ENCODE measurements at regions not wholly inside any gene's neighbourhood (a gene's known extent, or its start where the extent isn't known, plus 50 kb on each side); places are given as distances from the start of the nearest gene placed in this dataset.

- H3K27ac Mint-ChIP-seq, result no peak overlapping the region
- peaks cover 2% of the 10 kb centered on the region for H3K9me3 Mint-ChIP-seq (ENCODE audit: low read depth)
- no peak overlapping the region for H3K4me3 Mint-ChIP-seq
- no peak for ATAC-seq
- intact Hi-C loops (cut with DNase I, micrococcal nuclease), result no loop called here
- no peak for DNase-seq
- H3K4me1 Mint-ChIP-seq, result no peaks in the 10 kb centered on the region
- no peaks in the 10 kb centered on the region for H3K36me3 Mint-ChIP-seq (ENCODE audit: low read depth)
- ChIA-PET CTCF (no interaction called here), POLR2A (no interaction called here)
- H3K27me3 Mint-ChIP-seq, result peaks cover 3% of the 10 kb centered on the region
Observed at GRCh38 chr7:110607050-110607857, 483.7 kb upstream of the LRRN3 start.

- intact Hi-C loops (cut with DNase I, micrococcal nuclease), result no loop called here
- H3K36me3 Mint-ChIP-seq (ENCODE audit: low read depth), result no peaks in the 10 kb centered on the region
- H3K9me3 Mint-ChIP-seq (ENCODE audit: low read depth), result no peaks in the 10 kb centered on the region
- ATAC-seq, result no peak
- no peak overlapping the region for H3K27ac Mint-ChIP-seq
- no peaks in the 10 kb centered on the region for H3K4me1 Mint-ChIP-seq
- no peaks in the 10 kb centered on the region for H3K27me3 Mint-ChIP-seq
- POLR2A ChIA-PET, result no interaction called here
- no peak for DNase-seq
- H3K4me3 Mint-ChIP-seq, result no peak overlapping the region
- CTCF ChIA-PET, result no interaction called here
Observed at GRCh38 chr7:110609336-110609735, 481.6 kb upstream of the LRRN3 start.

GRCh38 chr7:110612680-110613079, 478.2 kb upstream of the LRRN3 start:
- ChIA-PET CTCF (no interaction called here), POLR2A (no interaction called here)
- Mint-ChIP-seq H3K4me3 (no peak overlapping the region), H3K36me3 (ENCODE audit: low read depth) (no peaks in the 10 kb centered on the region), H3K9me3 (ENCODE audit: low read depth) (no peaks in the 10 kb centered on the region), H3K27ac (no peak overlapping the region), H3K27me3 (no peaks in the 10 kb centered on the region), H3K4me1 (no peaks in the 10 kb centered on the region)
- ATAC-seq, result no peak
- no peak for DNase-seq
- intact Hi-C loops (cut with DNase I, micrococcal nuclease), result no loop called here
